ENCODE measurements at regions not wholly inside any gene's neighbourhood (a gene's known extent, or its start where the extent isn't known, plus 50 kb on each side); places are given as distances from the start of the nearest gene placed in this dataset.
"Not testable (repeated sequence)": the region's sequence is repeated elsewhere in the genome, so short reads cannot be mapped to it uniquely, and the experiment has no call there.

DNA sequence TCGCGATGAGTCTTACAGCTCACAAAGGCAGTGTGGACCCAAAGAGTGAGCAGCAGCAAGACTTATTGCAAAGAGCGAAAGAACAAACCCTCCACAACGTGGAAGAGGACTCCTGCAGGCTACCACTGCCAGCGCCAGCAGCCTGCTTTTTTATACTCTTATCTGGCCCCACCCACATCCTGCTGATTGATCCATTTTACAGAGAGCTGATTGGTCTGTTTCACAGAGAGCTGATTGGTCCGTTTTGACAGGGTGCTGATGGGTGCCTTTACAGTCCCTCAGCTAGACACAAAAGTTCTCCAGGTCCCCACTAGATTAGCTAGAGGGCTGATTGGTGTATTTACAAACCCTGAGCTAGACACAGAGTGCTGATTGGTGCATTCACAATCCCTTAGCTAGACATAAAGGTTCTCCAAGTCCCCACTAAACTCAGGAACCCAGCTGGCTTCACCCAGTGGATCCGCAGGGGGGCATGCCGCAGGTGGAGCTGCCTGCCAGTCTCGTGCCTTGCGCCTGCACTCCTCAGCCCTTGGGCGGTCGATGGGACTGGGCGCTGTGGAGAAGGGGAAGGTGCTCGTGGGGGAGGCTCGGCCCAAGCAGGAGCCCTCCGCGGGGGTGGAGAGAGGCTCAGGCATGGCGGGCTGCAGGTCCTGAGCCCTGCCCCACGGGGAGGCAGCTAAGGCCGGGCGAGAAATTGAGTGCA lies 75.7 kb downstream of the QDPR start:
- H3K4me3 Mint-ChIP-seq; H3K4me1 Mint-ChIP-seq; H3K36me3 Mint-ChIP-seq (ENCODE audit: low read depth); H3K27ac Mint-ChIP-seq; H3K27me3 Mint-ChIP-seq (ENCODE audit: low read depth): not testable (repeated sequence)
- H3K9me3 Mint-ChIP-seq: peaks cover 10% of the 10 kb centered on the region

DNA sequence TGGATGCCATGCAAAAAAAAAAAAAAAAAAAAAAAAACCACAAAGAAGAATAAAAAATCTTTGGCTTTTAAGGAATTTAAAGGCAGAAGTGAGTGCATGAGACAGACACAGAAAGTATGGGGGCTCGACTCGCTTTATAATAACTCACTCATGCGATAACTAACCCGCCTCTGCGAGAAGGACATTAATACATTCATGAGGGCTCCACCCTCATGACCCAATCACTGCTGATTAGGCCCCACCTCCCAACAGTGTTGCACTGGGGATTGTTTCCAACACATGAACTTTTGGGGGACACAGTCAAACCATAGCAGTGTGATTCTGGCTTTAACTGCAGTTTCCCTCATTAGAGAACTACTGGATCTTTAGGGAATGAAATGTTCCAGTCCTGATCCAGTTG lies 78.1 kb downstream of the QDPR start:
- TF ChIP-seq, protein P1, sequence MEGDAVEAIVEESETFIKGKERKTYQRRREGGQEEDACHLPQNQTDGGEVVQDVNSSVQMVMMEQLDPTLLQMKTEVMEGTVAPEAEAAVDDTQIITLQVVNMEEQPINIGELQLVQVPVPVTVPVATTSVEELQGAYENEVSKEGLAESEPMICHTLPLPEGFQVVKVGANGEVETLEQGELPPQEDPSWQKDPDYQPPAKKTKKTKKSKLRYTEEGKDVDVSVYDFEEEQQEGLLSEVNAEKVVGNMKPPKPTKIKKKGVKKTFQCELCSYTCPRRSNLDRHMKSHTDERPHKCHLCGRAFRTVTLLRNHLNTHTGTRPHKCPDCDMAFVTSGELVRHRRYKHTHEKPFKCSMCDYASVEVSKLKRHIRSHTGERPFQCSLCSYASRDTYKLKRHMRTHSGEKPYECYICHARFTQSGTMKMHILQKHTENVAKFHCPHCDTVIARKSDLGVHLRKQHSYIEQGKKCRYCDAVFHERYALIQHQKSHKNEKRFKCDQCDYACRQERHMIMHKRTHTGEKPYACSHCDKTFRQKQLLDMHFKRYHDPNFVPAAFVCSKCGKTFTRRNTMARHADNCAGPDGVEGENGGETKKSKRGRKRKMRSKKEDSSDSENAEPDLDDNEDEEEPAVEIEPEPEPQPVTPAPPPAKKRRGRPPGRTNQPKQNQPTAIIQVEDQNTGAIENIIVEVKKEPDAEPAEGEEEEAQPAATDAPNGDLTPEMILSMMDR (IDR thresholded peaks at IDR 0.05; ENCODE audit: unreplicated experiment in 3 of 3): no peak
- Mint-ChIP-seq H3K9me3 (peaks cover 10% of the 10 kb centered on the region), H3K4me3 (no peak overlapping the region), H3K27me3 (ENCODE audit: low read depth) (no peaks in the 10 kb centered on the region), H3K4me1 (no peaks in the 10 kb centered on the region), H3K36me3 (ENCODE audit: low read depth) (no peaks in the 10 kb centered on the region), H3K27ac (no peak overlapping the region)

DNA sequence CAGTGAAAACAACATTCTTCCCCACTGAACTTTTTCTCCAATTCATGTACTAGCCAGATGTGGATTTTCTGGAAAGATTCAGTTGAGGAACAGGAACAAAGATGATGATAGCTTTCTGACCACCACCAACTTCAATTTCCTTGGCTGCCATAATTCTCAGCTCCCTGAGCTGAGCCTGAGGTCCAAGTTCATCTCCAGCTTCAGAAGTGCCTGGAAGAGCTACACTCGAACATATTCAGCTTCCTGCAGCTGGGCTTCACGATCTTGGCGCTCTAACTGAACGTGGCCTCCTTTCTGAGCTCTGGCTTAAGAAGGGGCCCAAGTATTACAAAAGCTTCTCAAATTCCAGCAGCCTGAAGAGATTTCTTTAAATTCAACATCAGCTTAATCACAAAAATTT lies 83.9 kb downstream of the QDPR start:
- TF ChIP-seq, protein P1 (IDR thresholded peaks at IDR 0.05; ENCODE audit: unreplicated experiment in 3 of 3): no peak
- Mint-ChIP-seq H3K36me3 (ENCODE audit: low read depth) (no peaks in the 10 kb centered on the region), H3K4me1 (peaks cover 5% of the 10 kb centered on the region), H3K27me3 (ENCODE audit: low read depth) (no peaks in the 10 kb centered on the region), H3K9me3 (peaks cover 5% of the 10 kb centered on the region), H3K27ac (no peak overlapping the region), H3K4me3 (no peak overlapping the region)

DNA sequence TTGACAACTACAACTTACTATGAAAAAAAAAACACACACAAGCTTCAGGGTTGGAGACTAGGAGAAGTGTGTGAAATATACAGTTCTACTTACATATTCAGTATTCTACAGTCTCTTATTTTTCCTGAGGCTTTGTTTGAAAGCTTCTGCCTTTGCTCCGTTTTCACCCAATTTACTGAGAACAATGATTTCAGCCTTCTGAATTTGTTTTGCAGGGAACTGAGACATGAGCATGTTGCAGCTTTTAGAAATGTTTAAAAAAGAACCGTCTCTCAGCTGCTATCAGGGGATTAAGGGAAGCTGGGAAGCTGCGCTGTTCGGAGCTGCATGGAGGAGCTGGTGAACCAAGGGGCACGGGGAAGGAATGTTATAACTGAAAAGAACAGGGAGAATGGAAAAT lies 85.7 kb downstream of the QDPR start:
- TF ChIP-seq, protein P1 (IDR thresholded peaks at IDR 0.05; ENCODE audit: unreplicated experiment in 3 of 3): no peak
- Mint-ChIP-seq H3K9me3 (peaks cover 2% of the 10 kb centered on the region), H3K36me3 (ENCODE audit: low read depth) (no peaks in the 10 kb centered on the region), H3K27ac (no peak overlapping the region), H3K27me3 (ENCODE audit: low read depth) (no peaks in the 10 kb centered on the region), H3K4me3 (no peak overlapping the region), H3K4me1 (peaks cover 5% of the 10 kb centered on the region)

DNA sequence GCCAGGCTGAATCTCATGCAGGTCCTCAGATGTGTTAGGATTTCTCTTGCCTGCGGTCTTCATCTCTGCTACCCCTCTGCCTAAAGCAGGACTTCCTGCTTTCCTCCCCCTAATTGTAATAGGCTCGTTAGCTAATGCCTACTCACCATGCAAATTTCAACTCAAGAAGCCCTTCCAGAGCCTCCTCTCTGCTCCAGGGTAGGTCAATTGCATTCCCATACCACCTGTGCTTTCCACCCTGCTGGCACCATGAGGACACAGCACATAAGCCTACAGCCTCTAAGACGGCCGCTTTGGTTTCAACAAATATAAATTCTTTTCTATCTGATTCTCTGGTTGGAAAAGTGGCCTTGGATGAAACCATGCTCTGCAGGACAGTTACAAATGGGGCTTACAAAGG lies 93.9 kb downstream of the QDPR start:
- H3K27me3 Mint-ChIP-seq (ENCODE audit: low read depth): no peaks in the 10 kb centered on the region
- peaks cover 3% of the 10 kb centered on the region for H3K36me3 Mint-ChIP-seq (ENCODE audit: low read depth)
- H3K27ac Mint-ChIP-seq: no peak overlapping the region
- TF ChIP-seq, protein P1 (IDR thresholded peaks at IDR 0.05; ENCODE audit: unreplicated experiment in 3 of 3): no peak
- H3K4me1 Mint-ChIP-seq: no peaks in the 10 kb centered on the region
- H3K9me3 Mint-ChIP-seq: peaks cover 20% of the 10 kb centered on the region
- H3K4me3 Mint-ChIP-seq: no peak overlapping the region

DNA sequence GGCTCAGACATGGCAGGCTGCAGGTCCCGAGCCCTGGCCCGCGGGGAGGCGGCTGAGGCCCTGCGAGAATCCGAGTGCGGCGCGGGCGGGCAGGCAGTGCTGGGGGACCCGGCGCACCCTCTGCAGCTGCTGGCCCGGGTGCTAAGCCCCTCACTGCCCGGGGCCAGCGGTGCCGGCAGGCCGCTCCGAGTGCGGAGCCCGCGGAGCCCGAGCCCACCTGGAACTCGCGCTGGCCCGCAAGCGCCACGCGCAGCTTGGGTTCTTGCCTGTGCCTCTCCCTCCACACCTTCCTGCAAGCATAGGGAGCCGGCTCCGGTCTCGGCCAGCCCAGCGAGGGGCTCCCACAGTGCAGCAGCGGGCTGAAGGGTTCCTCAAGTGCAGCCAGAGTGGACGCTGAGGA lies 97.5 kb downstream of the QDPR start:
- no peaks in the 10 kb centered on the region for H3K27me3 Mint-ChIP-seq (ENCODE audit: low read depth)
- peaks cover 3% of the 10 kb centered on the region for H3K36me3 Mint-ChIP-seq (ENCODE audit: low read depth)
- H3K9me3 Mint-ChIP-seq: peaks cover 20% of the 10 kb centered on the region
- no peak overlapping the region for H3K4me3 Mint-ChIP-seq
- no peak overlapping the region for H3K27ac Mint-ChIP-seq
- TF ChIP-seq, protein P1 (IDR thresholded peaks at IDR 0.05; ENCODE audit: unreplicated experiment in 3 of 3): no peak
- H3K4me1 Mint-ChIP-seq: no peaks in the 10 kb centered on the region

Measured in nephron (organoid).